ENCODE measurements at regions not wholly inside any gene's neighbourhood (a gene's known extent, or its start where the extent isn't known, plus 50 kb on each side); places are given as distances from the start of the nearest gene placed in this dataset.

DNA sequence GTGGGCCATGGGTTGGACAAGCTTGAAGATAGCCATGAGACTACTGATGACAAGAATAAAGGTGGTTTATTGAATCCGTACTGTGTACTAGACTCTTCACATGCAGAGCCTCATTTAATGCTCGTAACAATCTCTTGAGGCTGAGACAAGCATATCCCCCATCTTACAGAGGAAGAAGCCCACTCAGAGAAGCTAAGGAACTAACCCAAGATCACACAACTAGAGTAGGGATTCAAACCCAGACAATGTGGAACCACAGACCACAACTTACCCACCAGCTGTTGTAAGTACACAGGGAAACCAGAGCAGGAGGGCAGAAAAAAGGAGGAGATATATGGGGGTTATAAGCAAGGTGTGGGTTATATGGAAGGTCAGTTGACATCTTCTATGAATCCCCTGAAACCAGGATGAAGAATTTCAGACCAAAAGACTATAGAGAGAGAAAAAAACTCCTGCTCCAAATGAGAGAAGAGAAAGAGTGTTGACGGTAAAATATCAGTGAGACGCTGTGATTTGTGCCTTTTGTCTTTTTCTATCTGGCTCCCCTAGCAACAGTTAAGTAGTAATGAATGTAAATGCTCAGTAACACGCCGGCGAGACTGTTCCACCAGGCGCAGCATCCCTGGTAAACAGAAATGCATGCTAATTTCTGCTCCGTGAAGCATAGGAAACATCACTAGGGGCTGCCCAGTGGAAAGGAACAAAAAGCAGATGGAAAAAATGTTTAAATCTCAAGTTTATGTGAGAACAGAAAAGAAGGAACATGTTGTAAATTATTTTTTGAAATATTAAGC lies 80.1 kb upstream of the SLC22A16 start:
- DNase-seq (ENCODE audit: low read depth, low spot score) (no peak), FAIRE-seq (no peak)
- Histone ChIP-seq H3K4me3 (ENCODE audit: control insufficient read depth in 2 of 3, extremely low read depth in 1 of 3, insufficient read depth in 2 of 3, low read depth in 1 of 3, low read length in 3 of 3) (no peak overlapping the region), H3K4me2 (ENCODE audit: control insufficient read depth, extremely low read depth, insufficient read depth, low read depth, low read length) (no peak overlapping the region), H3K79me2 (ENCODE audit: control insufficient read depth, insufficient read depth, low read length) (no peaks in the 10 kb centered on the region), H4K20me1 (ENCODE audit: control insufficient read depth, extremely low read depth, insufficient read depth, low read length) (no peaks in the 10 kb centered on the region), H2AFZ (ENCODE audit: control insufficient read depth, low read length) (no peak overlapping the region), H3K9ac (ENCODE audit: control insufficient read depth, extremely low read depth, insufficient read depth, low read length) (no peak overlapping the region), H3K4me1 (ENCODE audit: control insufficient read depth, extremely low read depth, insufficient read depth, low read length) (no peaks in the 10 kb centered on the region), H3K9me3 (ENCODE audit: control insufficient read depth, low read depth, low read length) (no peaks in the 10 kb centered on the region), H3K27me3 (ENCODE audit: control insufficient read depth, extremely low read depth, insufficient read depth, low read length) (no peaks in the 10 kb centered on the region), H3K36me3 (ENCODE audit: control insufficient read depth in 2 of 2, extremely low read depth in 1 of 2, insufficient read depth in 2 of 2, low read length in 2 of 2) (no peaks in the 10 kb centered on the region), H3K27ac (ENCODE audit: control insufficient read depth, insufficient read depth, low read length) (no peak overlapping the region), H3K9me1 (ENCODE audit: control insufficient read depth, extremely low read depth, insufficient read depth, low read length) (no peaks in the 10 kb centered on the region)
- dilution Hi-C loops (cut with MboI; ENCODE audit: extremely low pct_ligation_motif_present, low sequenced_read_pairs) = no loop called here
- TF ChIP-seq, protein P1, sequence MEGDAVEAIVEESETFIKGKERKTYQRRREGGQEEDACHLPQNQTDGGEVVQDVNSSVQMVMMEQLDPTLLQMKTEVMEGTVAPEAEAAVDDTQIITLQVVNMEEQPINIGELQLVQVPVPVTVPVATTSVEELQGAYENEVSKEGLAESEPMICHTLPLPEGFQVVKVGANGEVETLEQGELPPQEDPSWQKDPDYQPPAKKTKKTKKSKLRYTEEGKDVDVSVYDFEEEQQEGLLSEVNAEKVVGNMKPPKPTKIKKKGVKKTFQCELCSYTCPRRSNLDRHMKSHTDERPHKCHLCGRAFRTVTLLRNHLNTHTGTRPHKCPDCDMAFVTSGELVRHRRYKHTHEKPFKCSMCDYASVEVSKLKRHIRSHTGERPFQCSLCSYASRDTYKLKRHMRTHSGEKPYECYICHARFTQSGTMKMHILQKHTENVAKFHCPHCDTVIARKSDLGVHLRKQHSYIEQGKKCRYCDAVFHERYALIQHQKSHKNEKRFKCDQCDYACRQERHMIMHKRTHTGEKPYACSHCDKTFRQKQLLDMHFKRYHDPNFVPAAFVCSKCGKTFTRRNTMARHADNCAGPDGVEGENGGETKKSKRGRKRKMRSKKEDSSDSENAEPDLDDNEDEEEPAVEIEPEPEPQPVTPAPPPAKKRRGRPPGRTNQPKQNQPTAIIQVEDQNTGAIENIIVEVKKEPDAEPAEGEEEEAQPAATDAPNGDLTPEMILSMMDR (optimal IDR thresholded peaks at IDR 0.05 in 1 of 3, IDR thresholded peaks at IDR 0.05 in 1 of 3, conservative IDR thresholded peaks at IDR 0.05 in 1 of 3; ENCODE audit: extremely low read depth in 1 of 3, insufficient read depth in 2 of 3, low read length in 3 of 3) = no peak
- TF ChIP-seq EZH2 (IDR thresholded peaks at IDR 0.05; ENCODE audit: low read length) = no peak

DNA sequence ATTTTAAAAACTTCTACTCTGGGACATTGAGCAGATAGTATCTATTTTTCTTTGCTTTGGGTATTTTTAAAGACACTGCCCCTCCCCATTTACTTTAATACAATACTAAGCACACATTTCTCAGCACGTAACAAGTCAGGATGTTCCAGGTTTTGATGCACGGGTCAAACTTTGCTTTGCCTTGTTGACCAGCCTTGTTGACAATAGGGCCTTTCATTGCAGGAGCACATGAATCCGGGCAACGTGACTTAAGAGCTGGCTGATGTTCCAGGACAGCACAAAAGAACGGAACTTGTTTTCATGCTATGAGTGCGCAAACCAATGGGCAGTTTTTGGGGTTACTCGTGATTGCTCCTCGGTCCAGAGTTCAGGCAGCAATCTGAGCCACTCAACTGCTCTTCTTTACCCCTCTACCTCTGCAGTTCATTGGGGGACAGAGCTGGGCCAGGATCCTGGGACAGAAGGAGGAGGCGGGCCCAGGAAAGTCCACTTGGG lies 78.6 kb upstream of the SLC22A16 start:
- no peak for DNase-seq (ENCODE audit: low read depth, low spot score)
- Histone ChIP-seq H3K4me1 (ENCODE audit: control insufficient read depth, extremely low read depth, insufficient read depth, low read length) (no peaks in the 10 kb centered on the region), H3K4me3 (ENCODE audit: control insufficient read depth in 2 of 3, extremely low read depth in 1 of 3, insufficient read depth in 2 of 3, low read depth in 1 of 3, low read length in 3 of 3) (no peak overlapping the region), H3K9me1 (ENCODE audit: control insufficient read depth, extremely low read depth, insufficient read depth, low read length) (no peaks in the 10 kb centered on the region), H3K36me3 (ENCODE audit: control insufficient read depth in 2 of 2, extremely low read depth in 1 of 2, insufficient read depth in 2 of 2, low read length in 2 of 2) (no peaks in the 10 kb centered on the region), H4K20me1 (ENCODE audit: control insufficient read depth, extremely low read depth, insufficient read depth, low read length) (no peaks in the 10 kb centered on the region), H3K79me2 (ENCODE audit: control insufficient read depth, insufficient read depth, low read length) (no peaks in the 10 kb centered on the region), H3K4me2 (ENCODE audit: control insufficient read depth, extremely low read depth, insufficient read depth, low read depth, low read length) (no peak overlapping the region), H3K27me3 (ENCODE audit: control insufficient read depth, extremely low read depth, insufficient read depth, low read length) (no peaks in the 10 kb centered on the region), H3K27ac (ENCODE audit: control insufficient read depth, insufficient read depth, low read length) (no peak overlapping the region), H3K9me3 (ENCODE audit: control insufficient read depth, low read depth, low read length) (no peaks in the 10 kb centered on the region), H3K9ac (ENCODE audit: control insufficient read depth, extremely low read depth, insufficient read depth, low read length) (no peak overlapping the region), H2AFZ (ENCODE audit: control insufficient read depth, low read length) (no peak overlapping the region)
- TF ChIP-seq, protein P1 (optimal IDR thresholded peaks at IDR 0.05 in 1 of 3, IDR thresholded peaks at IDR 0.05 in 1 of 3, conservative IDR thresholded peaks at IDR 0.05 in 1 of 3; ENCODE audit: extremely low read depth in 1 of 3, insufficient read depth in 2 of 3, low read length in 3 of 3) = no peak
- TF ChIP-seq EZH2 (IDR thresholded peaks at IDR 0.05; ENCODE audit: low read length) = no peak
- dilution Hi-C loops (cut with MboI; ENCODE audit: extremely low pct_ligation_motif_present, low sequenced_read_pairs) = no loop called here
- FAIRE-seq = no peak

All from keratinocyte (primary cell).